ENCODE measurements at regions not wholly inside any gene's neighbourhood (a gene's known extent, or its start where the extent isn't known, plus 50 kb on each side); places are given as distances from the start of the nearest gene placed in this dataset.

- TF ChIP-seq CTCF (conservative IDR thresholded peaks at IDR 0.05 in 1 of 2, IDR thresholded peaks at IDR 0.05 in 1 of 2; ENCODE audit: extremely low read depth in 1 of 2, insufficient read depth in 1 of 2, low read depth in 1 of 2, low read length in 2 of 2) (no peak), EZH2 (IDR thresholded peaks at IDR 0.05; ENCODE audit: borderline replicate concordance, low read length) (no peak)
These were observed 66.6 kb upstream of the HAO2 start for GRCh38 chr1:119302011-119302410.
